HepG2 (cell line): ENCODE measurements at regions not wholly inside any gene's neighbourhood (a gene's known extent, or its start where the extent isn't known, plus 50 kb on each side); places are given as distances from the start of the nearest gene placed in this dataset.

Experiments
- ATAC-seq: fragments of 200-7000 bp; cut with Tn5 transposase; 3 replicates; pipeline ENCODE4 v1.9.1; 2020; ENCODE audit warnings: mild to moderate bottlenecking, moderate library complexity
- BruUV-seq: library from RNA; stranded (reverse); fragments of 400-500 nt; replicated peaks from 2 replicates; lab custom pipeline; 2021; lab: Mats Ljungman, UMichigan
- CTCF ChIA-PET: fragments of 300-600 bp; formaldehyde crosslinking; extraction: SDS; loops from one replicate; lab custom pipeline; 2021; ENCODE audit warnings: low total read pairs, inconsistent platforms, low intra/inter-chr PET ratio; lab: Yijun Ruan, JAX
- POLR2A ChIA-PET: fragments of 350-600 bp; sonication (Branson Sonifier 250); formaldehyde crosslinking; loops from one replicate; lab custom pipeline; 2020; ENCODE audit warnings: antibody characterized with exemption, inconsistent platforms; lab: Yijun Ruan, JAX
- DNase-seq: peaks from one replicate; pipeline ENCODE4 v3.0.0-alpha.2; 2015; ENCODE audit warnings: low spot score
- FAIRE-seq: peaks from 3 replicates; lab custom pipeline; 2011; peaks lifted over from hg19 to GRCh38; lab: Jason Lieb, UNC
- H2AFZ ChIP-seq: one replicate; pipeline ENCODE4 v1.6.1; 2011; ENCODE audit warnings: low read length, inconsistent platforms
- H3K27ac ChIP-seq: fragments of 300-600 bp; 3 replicates; pipeline ENCODE4 v1.8.0; 2011; ENCODE audit warnings: mixed run types, mild to moderate bottlenecking, mixed read lengths, low read length, inconsistent platforms; ENCODE audit not compliant: insufficient read depth; ENCODE audit errors: extremely low read length
- H3K27me3 ChIP-seq, 2 experiments: fragments of 200-600 bp in 1 of 2; 2 replicates in 1 of 2; 3 replicates in 1 of 2; pipeline versions ENCODE4 v1.6.0 to v1.8.0; 2011; ENCODE audit warnings: low read length in 2 of 2, mild to moderate bottlenecking in 2 of 2, moderate library complexity in 2 of 2, inconsistent platforms in 1 of 2; ENCODE audit not compliant: insufficient read depth in 2 of 2, control insufficient read depth in 1 of 2
- H3K36me3 ChIP-seq, 2 experiments: fragments of 200-600 bp in 1 of 2; replicated peaks in 1 of 2; 2 replicates in 1 of 2; 3 replicates in 1 of 2; pipeline versions ENCODE4 v1.5.1 to v1.8.0; 2011; ENCODE audit warnings: low read length in 2 of 2, inconsistent platforms in 1 of 2; ENCODE audit not compliant: insufficient read depth in 2 of 2, control insufficient read depth in 1 of 2
- H3K4me1 ChIP-seq: 2 replicates; pipeline ENCODE4 v1.5.1; 2012; ENCODE audit warnings: low read length, inconsistent platforms; ENCODE audit not compliant: insufficient read depth
- H3K4me2 ChIP-seq: 2 replicates; pipeline ENCODE4 v1.6.0; 2011; ENCODE audit warnings: low read depth, low read length, inconsistent platforms
- H3K4me3 ChIP-seq, 3 experiments: fragments of 200-600 bp in 1 of 3; sonication (generic), shearing (Covaris generic) in 1 of 3; replicated peaks in 1 of 3; 2 replicates each; pipeline ENCODE4 v1.5.1; 2011 to 2016; ENCODE audit warnings: low read length in 3 of 3, inconsistent platforms in 2 of 3, low read depth in 2 of 3, mild to moderate bottlenecking in 2 of 3, control low read depth in 1 of 3, mixed read lengths in 1 of 3; ENCODE audit not compliant: insufficient read depth in 1 of 3
- H3K79me2 ChIP-seq: one replicate; pipeline ENCODE4 v1.6.1; 2011; ENCODE audit warnings: low read length, inconsistent platforms; ENCODE audit not compliant: insufficient read depth
- H3K9ac ChIP-seq: 2 replicates; pipeline ENCODE4 v1.6.0; 2011; ENCODE audit warnings: mild to moderate bottlenecking, low read depth, low read length, inconsistent platforms; ENCODE audit not compliant: insufficient read depth
- H3K9me3 ChIP-seq: 2 replicates; pipeline ENCODE4 v1.5.1; 2012; ENCODE audit warnings: mild to moderate bottlenecking, low read length
- H4K20me1 ChIP-seq: 2 replicates; pipeline ENCODE4 v1.6.0; 2011; ENCODE audit warnings: inconsistent platforms, mild to moderate bottlenecking, low read length, moderate library complexity; ENCODE audit not compliant: insufficient read depth
- HNF1B ChIP-seq: sonication (generic); formaldehyde crosslinking; IDR thresholded peaks from 2 replicates; pipeline ENCODE4 v1.5.1; 2020; ENCODE audit warnings: mild to moderate bottlenecking, moderate library complexity, missing genetic modification reagents
- NFIB ChIP-seq: sonication (generic); formaldehyde crosslinking; IDR thresholded peaks from 2 replicates; pipeline ENCODE4 v1.9.0; 2021; ENCODE audit warnings: missing genetic modification reagents, mild to moderate bottlenecking, borderline replicate concordance
- NONO ChIP-seq, 2 experiments: fragments of 450-650 bp in 1 of 2; sonication (generic) in 1 of 2; formaldehyde crosslinking in 1 of 2; IDR thresholded peaks in 1 of 2; conservative IDR thresholded peaks in 1 of 2; 2 replicates each; pipeline versions ENCODE4 v1.6.1 to v1.8.0; 2017 to 2022; ENCODE audit warnings: mild to moderate bottlenecking in 1 of 2, missing genetic modification reagents in 1 of 2, moderate library complexity in 1 of 2
- PHF5A ChIP-seq: IDR thresholded peaks from one replicate; pipeline ENCODE4 v1.6.1; 2018; ENCODE audit warnings: low read depth, missing genetic modification reagents; ENCODE audit not compliant: unreplicated experiment
- RARA ChIP-seq: IDR thresholded peaks from 2 replicates; pipeline ENCODE4 v1.6.1; 2016; ENCODE audit warnings: missing genetic modification reagents, missing compliant biosample characterization
- ZNF691 ChIP-seq: sonication (generic); formaldehyde crosslinking; IDR thresholded peaks from 2 replicates; pipeline ENCODE4 v1.4.0; 2020; ENCODE audit warnings: missing genetic modification reagents, low read depth, mild to moderate bottlenecking, borderline replicate concordance
- WGBS: methylation state at CpG from one replicate; pipeline ENCODE4 v1.1.6; 2017; ENCODE audit warnings: low lambda C conversion rate; 5-methylcytosine and 5-hydroxymethylcytosine counted together
- in situ Hi-C: cut with HindIII; loops from 2 replicates; pipeline ENCODE4 v1.10.0; 2017; ENCODE audit warnings: low pct_unique_long_range_greater_than_20kb; ENCODE audit not compliant: extremely low pct_ligation_motif_present
- intact Hi-C: fragments of 100-400 bp; cut with micrococcal nuclease; formaldehyde crosslinking; loops from one replicate; pipeline ENCODE4 v1.10.0; 2022; ENCODE audit not compliant: unreplicated experiment

GRCh38 chr4:123553279-123553678, 156.7 kb downstream of the SPRY1 start:
- H3K9ac ChIP-seq, result no peak overlapping the region
- no peak overlapping the region for H2AFZ ChIP-seq
- 0 out of 2 replicates have a peak, but pooled peaks have one; percentile 24 for TF ChIP-seq HNF1B (CRISPR knock-in tag)
- no peak for TF ChIP-seq NFIB (CRISPR knock-in tag)
- H3K4me2 ChIP-seq, result no peak overlapping the region
- intact Hi-C loops (no loop called here), in situ Hi-C loops (loop anchor here (25.0 kb wide), 1 partner anchor 559 kb away; no protein-coding TSS in a partner anchor)
- 100% methylated on average over 4 of the region's 4 CpGs for WGBS
- peak overlapping the region; percentile 98 for H3K27ac ChIP-seq
- peaks cover 61% of the 10 kb centered on the region for H3K4me1 ChIP-seq
- H3K79me2 ChIP-seq, result peaks cover 3% of the 10 kb centered on the region
- ChIA-PET CTCF (interaction anchor here (1.1 kb wide), 1 partner anchor 11 kb away, joined by 3 read pairs; no protein-coding TSS in a partner anchor), POLR2A (interaction anchor here (1.3 to 4.5 kb wide), 2 partner anchors 28 to 49 kb away, joined by 3 to 53 read pairs; no protein-coding TSS in a partner anchor)
- no peak for DNase-seq
- no peaks in the 10 kb centered on the region for H3K9me3 ChIP-seq
- BruUV-seq, result no TSS peak
- no peak for FAIRE-seq
- no peaks in the 10 kb centered on the region for H3K27me3 ChIP-seq
- ATAC-seq, result no peak
- H3K4me3 ChIP-seq, result no peak overlapping the region
- no peaks in the 10 kb centered on the region for H3K36me3 ChIP-seq
- no peaks in the 10 kb centered on the region for H4K20me1 ChIP-seq

DNA sequence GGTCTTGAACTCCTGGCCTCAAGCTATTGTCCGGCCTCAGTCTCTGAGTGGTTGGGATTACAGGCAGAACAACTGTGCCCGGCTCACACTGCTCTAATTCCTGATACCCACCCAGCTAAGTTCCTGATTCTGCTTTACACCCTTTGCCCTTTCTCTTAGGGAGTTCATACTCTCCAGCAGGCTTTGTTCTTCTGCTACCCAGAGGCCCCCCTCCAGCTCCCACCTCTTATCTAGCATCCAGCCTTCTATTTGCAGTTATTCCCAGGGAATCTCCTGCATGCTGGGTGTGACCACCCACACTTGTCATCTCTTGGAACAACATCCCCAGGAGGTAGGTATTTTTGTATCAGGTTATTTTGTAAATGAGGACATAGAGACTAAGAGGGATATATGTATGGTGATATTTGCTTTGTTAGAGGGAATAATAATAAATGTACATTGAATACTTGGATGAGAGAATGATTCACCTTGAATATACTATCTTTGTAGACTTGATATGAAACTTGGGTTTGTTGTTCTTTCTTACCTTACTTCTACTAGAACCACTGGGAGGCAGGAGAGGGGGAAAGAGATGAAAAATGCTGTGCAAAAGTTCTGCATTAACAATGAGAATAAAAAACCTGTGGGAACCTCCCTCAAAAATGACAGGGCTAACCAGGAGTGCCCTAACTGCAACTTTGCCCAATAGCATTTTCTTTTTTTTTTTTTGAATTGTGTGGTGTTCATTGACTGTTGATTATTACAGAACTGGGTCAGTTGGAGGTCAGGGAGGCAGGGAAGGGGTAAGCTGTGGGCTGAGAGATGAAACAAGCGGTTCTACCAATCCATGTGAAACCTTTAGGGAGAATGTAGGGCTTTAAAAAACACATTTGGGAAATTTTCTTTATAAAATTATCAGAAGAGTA, 157.4 kb downstream of the SPRY1 start:
- FAIRE-seq (no peak), DNase-seq (peak; percentile 58), ATAC-seq (no peak)
- ChIA-PET CTCF (interaction anchor here (1.1 kb wide), 1 partner anchor 10 kb away, joined by 3 read pairs; no protein-coding TSS in a partner anchor), POLR2A (interaction anchor here (1.0 to 4.5 kb wide), 18 partner anchors 8 to 157 kb away, joined by 3 to 53 read pairs (median 10); partner anchors contain the start of gene SPRY1)
- H3K4me3 ChIP-seq, result peak overlapping the region in 1 of 3 experiments; percentile 54; a peak in 1 of 6 replicates
- no peak overlapping the region for H2AFZ ChIP-seq
- peaks cover 63% of the 10 kb centered on the region for H3K4me1 ChIP-seq
- no TSS peak for BruUV-seq
- H3K9me3 ChIP-seq, result no peaks in the 10 kb centered on the region
- no peaks in the 10 kb centered on the region for H3K27me3 ChIP-seq
- H3K27ac ChIP-seq, result peak overlapping the region; percentile 98
- in situ Hi-C loops (loop anchor here (25.0 kb wide), 1 partner anchor 558 kb away; no protein-coding TSS in a partner anchor), intact Hi-C loops (loop anchor here (2.0 kb wide), 3 partner anchors 45 to 157 kb away; partner anchors contain the start of gene SPRY1)
- H4K20me1 ChIP-seq, result no peaks in the 10 kb centered on the region
- H3K79me2 ChIP-seq, result peaks cover 3% of the 10 kb centered on the region
- H3K9ac ChIP-seq, result peak overlapping the region; percentile 83; the same call in 1 of the 2 replicates
- no peaks in the 10 kb centered on the region for H3K36me3 ChIP-seq
- 82% methylated on average over 3 of the region's 3 CpGs for WGBS
- H3K4me2 ChIP-seq, result peak overlapping the region; percentile 93
- TF ChIP-seq ZNF691 (CRISPR knock-in tag) (no peak), PHF5A (CRISPR knock-in tag) (no peak), NONO (IDR thresholded peaks at IDR 0.05) (no peak), NONO (CRISPR knock-in tag; conservative IDR thresholded peaks at IDR 0.05) (0 out of 2 replicates have a peak, but pooled peaks have one; percentile 47), RARA (CRISPR knock-in tag) (peak; percentile 88)
